Left lung (tissue), 4 donors: ENCODE measurements at regions not wholly inside any gene's neighbourhood (a gene's known extent, or its start where the extent isn't known, plus 50 kb on each side); places are given as distances from the start of the nearest gene placed in this dataset.
A peak's percentile ranks its signal among the peaks of the same experiment; 100 is the strongest.

Experiments used
- ATAC-seq: fragments of 200-7000 bp; cut with Tn5 transposase; one replicate; pipeline ENCODE4 v1.9.1; 2020; ENCODE audit warnings: moderate library complexity
- DNase-seq, 4 donors: peaks; one replicate each; pipeline ENCODE4 v3.0.0-alpha.2; 2013 to 2020
- H3K27ac ChIP-seq, 2 donors: fragments of 200-600 bp; sonication (generic) in 1 of 2; one replicate each; pipeline versions ENCODE4 v1.5.0 to v1.8.0; 2020 to 2021
- H3K27me3 ChIP-seq, 2 donors: fragments of 200-600 bp; sonication (generic) in 1 of 2; one replicate each; pipeline versions ENCODE4 v1.5.0 to v1.8.0; 2020 to 2021
- H3K36me3 ChIP-seq, 2 donors: fragments of 200-600 bp; sonication (generic) in 1 of 2; one replicate each; pipeline versions ENCODE4 v1.5.0 to v1.8.0; 2020 to 2021
- H3K4me1 ChIP-seq, 2 donors: fragments of 200-600 bp; one replicate each; pipeline ENCODE4 v1.8.0; 2021
- H3K4me3 ChIP-seq, 2 donors: fragments of 200-600 bp; sonication (generic) in 1 of 2; one replicate each; pipeline versions ENCODE4 v1.5.0 to v1.8.0; 2020 to 2021; ENCODE audit warnings: mild to moderate bottlenecking in 1 of 2
- H3K9me3 ChIP-seq, 2 donors: fragments of 200-600 bp; sonication (generic) in 1 of 2; one replicate each; pipeline versions ENCODE4 v1.5.0 to v1.8.0; 2020 to 2021
- CTCF ChIP-seq, 2 donors: fragments of 200-600 bp; sonication (generic) in 1 of 2; IDR thresholded peaks; one replicate each; pipeline versions ENCODE4 v1.5.0 to v1.8.0; 2021; ENCODE audit warnings: antibody characterized with exemption in 2 of 2
- intact Hi-C, 2 donors: fragments of 100-400 bp; cut with DNase I; formaldehyde crosslinking; loops; one replicate each; pipeline versions ENCODE4 v1.11.2 to v1.14.2; 2022
- donor health status: DM: no; HTN: yes; CAD: no.
- donor health status: DM: no; HTN: no; CAD: no.

GRCh38 chr2:134109246-134109645, 144.6 kb upstream of the MGAT5 start:
- Histone ChIP-seq H3K27ac (no peak overlapping the region), H3K4me1 (peaks cover 0 to 5% of the 10 kb centered on the region in 2 donors), H3K9me3 (peaks cover 0 to 6% of the 10 kb centered on the region in 2 donors), H3K36me3 (no peaks in the 10 kb centered on the region), H3K27me3 (no peaks in the 10 kb centered on the region), H3K4me3 (no peak overlapping the region)
- no peak for TF ChIP-seq CTCF (IDR thresholded peaks at IDR 0.05)
- DNase-seq (no peak), ATAC-seq (no peak)
- intact Hi-C loops: no loop called here

GRCh38 chr2:134109725-134110124, 144.1 kb upstream of the MGAT5 start:
- no peak for TF ChIP-seq CTCF (IDR thresholded peaks at IDR 0.05)
- Histone ChIP-seq H3K4me3 (no peak overlapping the region), H3K9me3 (peaks cover 0 to 6% of the 10 kb centered on the region in 2 donors), H3K36me3 (no peaks in the 10 kb centered on the region), H3K27me3 (no peaks in the 10 kb centered on the region), H3K4me1 (peaks cover 0 to 5% of the 10 kb centered on the region in 2 donors), H3K27ac (no peak overlapping the region)
- intact Hi-C loops: loop anchor here in 1 of 2 donors (10.0 kb wide), 2 partner anchors 305 to 335 kb away; no protein-coding TSS in a partner anchor
- ATAC-seq: no peak
- DNase-seq: no peak

- DNase-seq (no peak), ATAC-seq (no peak)
- peaks cover 0 to 5% of the 10 kb centered on the region in 2 donors for H3K4me1 ChIP-seq
- no peak for TF ChIP-seq CTCF (IDR thresholded peaks at IDR 0.05)
- H3K27me3 ChIP-seq: no peaks in the 10 kb centered on the region
- H3K4me3 ChIP-seq: no peak overlapping the region
- H3K9me3 ChIP-seq: peaks cover 0 to 6% of the 10 kb centered on the region in 2 donors
- intact Hi-C loops: loop anchor here in 1 of 2 donors (10.0 kb wide), 2 partner anchors 304 to 334 kb away; no protein-coding TSS in a partner anchor
- H3K27ac ChIP-seq: no peak overlapping the region
- no peaks in the 10 kb centered on the region for H3K36me3 ChIP-seq
These were observed 143.3 kb upstream of the MGAT5 start for GRCh38 chr2:134110532-134110931.

- Histone ChIP-seq H3K4me3 (no peak overlapping the region), H3K4me1 (peaks cover 12 to 37% of the 10 kb centered on the region in 2 donors), H3K9me3 (no peaks in the 10 kb centered on the region), H3K36me3 (no peaks in the 10 kb centered on the region), H3K27me3 (no peaks in the 10 kb centered on the region), H3K27ac (no peak overlapping the region)
- ATAC-seq (no peak), DNase-seq (no peak)
- intact Hi-C loops: loop anchor here in 1 of 2 donors (10.0 kb wide), 2 partner anchors 297 to 327 kb away; no protein-coding TSS in a partner anchor
- TF ChIP-seq CTCF (IDR thresholded peaks at IDR 0.05): no peak
These were observed 136.2 kb upstream of the MGAT5 start for GRCh38 chr2:134117676-134118075.

- ATAC-seq: peak; percentile 74
- Histone ChIP-seq H3K4me1 (peaks cover 12 to 44% of the 10 kb centered on the region in 2 donors), H3K27me3 (no peaks in the 10 kb centered on the region), H3K36me3 (no peaks in the 10 kb centered on the region), H3K27ac (peak overlapping the region; percentile 91 to 94), H3K4me3 (no peak overlapping the region), H3K9me3 (no peaks in the 10 kb centered on the region)
- intact Hi-C loops: loop anchor here in 1 of 2 donors (10.0 kb wide), 2 partner anchors 296 to 326 kb away; no protein-coding TSS in a partner anchor
- peak; percentile 75 to 82 for TF ChIP-seq CTCF (IDR thresholded peaks at IDR 0.05)
- DNase-seq: peak in 3 of 4 donors; percentile 75 to 91 (median 89)
These were observed 135.4 kb upstream of the MGAT5 start for GRCh38 chr2:134118279-134119116.
